Left forelimb (tissue), 1 donor: ENCODE measurements at regions not wholly inside any gene's neighbourhood (a gene's known extent, or its start where the extent isn't known, plus 50 kb on each side); places are given as distances from the start of the nearest gene placed in this dataset.

ENCODE experiments used
- DNase-seq: peaks from one replicate; pipeline ENCODE4 v3.0.0-alpha.2; 2018; ENCODE audit warnings: low spot score

DNA sequence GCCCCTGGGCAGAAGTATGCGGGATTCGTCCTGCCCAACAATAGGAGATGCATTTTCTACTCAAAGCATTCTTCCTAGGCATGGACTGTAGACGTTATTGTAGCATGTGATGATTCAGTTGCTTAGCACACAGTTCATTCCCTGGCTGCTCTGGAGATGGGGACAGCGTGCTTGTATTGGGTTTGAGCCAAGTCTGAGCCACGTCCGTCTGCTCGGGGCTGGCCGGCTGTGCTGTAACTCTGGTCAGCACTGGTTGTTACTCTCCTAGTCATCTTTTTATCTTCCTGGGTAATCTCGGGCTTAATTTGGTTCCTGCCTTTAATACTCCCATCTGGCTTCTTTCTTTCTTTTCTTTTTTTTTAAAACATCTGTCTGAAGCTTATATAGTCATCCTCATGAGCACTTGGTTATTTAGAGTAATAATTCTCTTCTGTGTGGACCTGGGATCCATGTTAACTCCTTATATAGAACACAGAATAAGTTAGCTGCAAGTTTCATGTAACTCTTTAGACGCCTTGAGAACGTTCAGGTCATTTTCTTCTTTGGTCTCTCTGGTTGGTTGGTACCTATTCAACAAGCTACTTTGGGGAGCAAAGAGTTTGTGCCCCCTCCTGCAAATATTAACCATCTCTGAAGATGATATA, 118.8 kb upstream of the RPS23 start:
- peak; percentile 72 for DNase-seq

DNA sequence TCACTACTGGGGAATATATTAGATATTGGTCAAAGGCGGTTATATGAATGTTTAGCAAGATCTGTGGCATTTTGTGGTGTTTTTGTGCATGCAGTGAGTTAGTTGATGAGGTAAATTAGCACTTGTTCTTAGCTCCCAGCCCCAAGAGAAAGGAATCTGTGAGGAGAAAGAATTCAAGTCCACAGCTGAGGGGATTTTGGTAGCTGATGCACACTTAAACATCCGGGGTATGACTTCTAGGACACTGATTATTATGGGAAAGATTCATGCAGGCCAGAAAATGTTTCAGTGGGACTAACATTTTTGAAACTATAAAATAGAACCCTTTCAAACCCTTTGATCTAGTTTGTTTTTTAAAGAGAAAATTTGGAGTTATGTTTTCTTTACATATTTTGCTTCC, 118.2 kb upstream of the RPS23 start:
- no peak for DNase-seq

GRCh38 chr5:82393951-82394350, 115.8 kb upstream of the RPS23 start:
- DNase-seq = no peak

GRCh38 chr5:82390088-82390487, 111.9 kb upstream of the RPS23 start:
- DNase-seq = no peak

GRCh38 chr5:82389347-82389746, 111.2 kb upstream of the RPS23 start:
- DNase-seq = no peak

DNA sequence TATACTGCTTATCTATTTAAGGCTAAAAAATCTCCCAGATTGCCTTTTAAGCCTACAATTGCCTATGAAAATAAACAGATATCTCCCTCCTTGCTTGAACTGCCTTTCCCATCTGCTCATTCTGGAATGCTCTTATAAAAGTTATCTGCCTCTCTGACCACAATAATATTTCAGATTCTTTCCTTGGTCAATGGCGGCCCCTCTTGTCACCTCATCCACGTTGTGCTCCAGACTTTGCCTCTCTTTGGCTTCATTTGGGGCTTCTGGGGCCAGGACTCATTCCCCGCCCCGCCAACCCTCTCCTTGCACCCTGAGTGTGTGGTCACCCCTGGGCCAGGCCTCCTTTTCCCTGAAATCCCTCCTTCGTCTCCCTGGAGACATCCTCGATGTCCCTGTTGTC, 110.0 kb upstream of the RPS23 start:
- no peak for DNase-seq

GRCh38 chr5:82387819-82388166, 109.6 kb upstream of the RPS23 start:
- no peak for DNase-seq

- DNase-seq = no peak
Observed at GRCh38 chr5:82387001-82387818, 109.1 kb upstream of the RPS23 start.

DNA sequence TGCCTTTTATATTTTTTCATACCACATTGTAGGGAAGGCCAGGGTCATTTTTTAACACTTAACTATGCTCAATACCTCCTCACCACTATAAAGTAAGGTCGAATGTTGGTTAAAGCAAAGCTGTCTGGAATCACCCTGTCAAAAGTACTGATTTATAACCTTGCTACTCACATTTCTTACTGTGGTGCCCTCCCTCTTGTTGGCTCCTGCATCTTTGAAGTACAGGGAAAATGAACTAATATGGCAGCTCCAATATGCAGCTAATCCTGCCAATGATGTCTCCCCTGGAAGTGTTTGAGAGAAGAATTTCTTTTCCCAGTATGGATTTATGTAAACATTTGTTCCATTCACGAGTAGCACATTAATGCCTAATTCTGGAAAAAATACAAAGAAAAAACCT, 108.4 kb upstream of the RPS23 start:
- no peak for DNase-seq

DNA sequence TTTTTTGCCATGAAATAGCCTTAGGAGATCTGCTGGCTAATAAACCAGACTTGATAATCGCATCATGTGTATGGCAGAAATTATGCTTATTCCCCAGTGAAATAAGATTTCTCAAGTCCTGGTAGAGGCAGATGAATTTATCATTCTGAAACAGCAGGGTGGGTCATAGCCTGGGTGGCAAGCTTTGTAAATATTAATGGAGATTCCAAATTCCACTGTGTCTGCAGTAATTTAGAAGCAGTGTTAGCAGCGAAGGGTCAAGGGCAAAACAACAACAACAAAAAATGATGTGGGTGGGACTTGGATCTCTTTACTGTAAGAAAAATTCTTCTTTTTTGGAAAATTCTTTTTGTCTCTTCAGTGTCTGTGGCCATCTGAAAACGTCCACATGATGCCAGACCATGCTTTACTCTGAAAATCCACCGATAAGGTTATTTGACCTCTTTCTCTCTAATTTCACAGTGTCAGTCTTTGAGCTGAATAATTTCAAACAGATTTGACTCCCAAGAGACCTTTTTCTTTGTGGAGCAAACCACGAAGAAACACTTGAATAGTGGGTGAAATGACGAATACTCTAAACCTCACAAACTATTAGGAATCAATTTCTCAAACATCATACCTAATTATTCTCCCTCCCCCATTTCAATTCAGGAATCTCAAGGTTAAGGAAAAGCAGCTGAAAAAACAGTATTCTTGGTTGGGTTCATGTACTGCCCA, 106.0 kb upstream of the RPS23 start:
- no peak for DNase-seq

DNA sequence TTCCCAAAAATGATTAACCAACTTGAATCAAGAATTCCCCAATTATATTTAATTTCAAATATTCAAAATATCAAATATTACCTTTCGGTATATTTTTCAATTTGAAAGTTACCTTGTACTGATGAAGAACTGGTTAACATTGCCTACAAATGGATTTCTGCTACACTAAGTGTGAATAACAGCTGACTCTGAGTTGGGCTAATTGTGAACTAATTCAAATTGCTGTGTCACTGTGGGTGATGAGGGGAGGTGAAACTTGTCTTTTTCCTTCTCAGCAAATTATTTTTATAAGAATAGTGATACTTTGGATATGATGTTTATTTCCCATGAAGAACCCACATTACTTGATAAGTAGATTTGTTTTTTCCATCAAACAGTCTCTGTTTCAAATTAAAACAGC, 103.4 kb upstream of the RPS23 start:
- DNase-seq = no peak

GRCh38 chr5:82376307-82376706, 98.2 kb upstream of the RPS23 start:
- no peak for DNase-seq

- DNase-seq = no peak
Observed at GRCh38 chr5:82375488-82376244, 97.5 kb upstream of the RPS23 start.

GRCh38 chr5:82374637-82375036, 96.5 kb upstream of the RPS23 start:
- no peak for DNase-seq

- no peak for DNase-seq
Observed at GRCh38 chr5:82367930-82368329, 89.8 kb upstream of the RPS23 start.

DNA sequence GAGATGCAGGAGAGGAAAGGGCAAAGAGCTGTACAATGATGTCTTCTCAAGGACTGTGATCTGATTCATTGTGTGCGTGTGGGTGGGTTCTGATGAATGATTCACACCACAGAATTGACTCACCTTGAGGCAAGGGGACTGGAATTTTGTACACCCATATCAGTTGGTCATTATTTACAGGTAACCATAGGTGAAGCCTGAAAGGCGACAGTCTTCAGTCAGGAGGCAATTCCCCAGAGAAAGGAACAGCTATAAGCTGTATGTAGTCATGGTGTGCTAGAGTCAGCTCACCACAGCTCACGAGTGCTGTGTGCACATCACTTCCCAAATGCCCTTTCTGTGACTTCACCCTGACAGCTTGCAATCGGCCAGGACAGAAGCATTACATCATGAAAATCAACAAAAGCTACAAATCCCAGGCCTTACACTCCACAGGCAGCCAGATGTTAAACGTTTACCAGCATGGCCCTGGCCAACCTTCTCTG, 87.6 kb upstream of the RPS23 start:
- DNase-seq = no peak

GRCh38 chr5:82365026-82365425, 86.9 kb upstream of the RPS23 start:
- DNase-seq = no peak

DNA sequence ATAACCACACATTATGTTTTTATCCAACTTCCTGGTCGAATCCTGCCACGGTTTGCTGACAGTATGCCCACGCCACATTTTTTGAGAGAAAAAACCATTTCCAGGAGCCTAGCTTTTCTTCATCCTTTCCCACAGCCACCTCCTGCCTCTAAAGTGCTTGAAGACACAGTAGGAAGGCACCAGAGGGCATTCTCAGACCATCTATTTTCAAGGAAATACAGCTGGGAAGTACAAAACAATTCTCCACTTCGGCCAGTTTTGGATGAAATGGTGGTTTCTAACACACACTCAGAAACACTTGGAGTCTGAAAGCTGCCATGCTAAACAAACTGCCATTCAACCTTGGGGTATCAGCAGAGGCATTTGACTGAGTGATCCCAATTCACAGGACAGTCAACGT, 86.3 kb upstream of the RPS23 start:
- no peak for DNase-seq

GRCh38 chr5:82363524-82363923, 85.4 kb upstream of the RPS23 start:
- DNase-seq = no peak

DNA sequence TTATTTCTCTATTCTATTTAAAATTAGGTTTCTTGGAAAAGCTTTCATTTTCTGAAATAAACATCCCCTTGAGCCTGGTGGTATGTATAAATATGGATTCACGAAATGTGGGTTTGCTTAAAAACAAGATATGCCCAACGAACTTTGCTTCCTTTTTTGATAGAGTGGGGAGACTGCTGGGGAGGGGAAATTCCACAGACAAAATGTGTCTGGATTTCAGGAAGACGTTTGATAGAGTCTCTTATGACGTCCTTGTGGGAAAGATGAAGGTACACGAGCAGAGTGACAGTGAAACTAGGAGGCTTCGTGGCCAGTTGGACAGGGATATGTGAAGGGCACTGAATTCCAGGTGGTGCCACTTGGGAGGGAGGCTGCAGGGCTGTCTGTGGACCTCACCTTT, 84.5 kb upstream of the RPS23 start:
- no peak for DNase-seq

- DNase-seq = no peak
Observed at GRCh38 chr5:82360022-82360421, 81.9 kb upstream of the RPS23 start.

DNA sequence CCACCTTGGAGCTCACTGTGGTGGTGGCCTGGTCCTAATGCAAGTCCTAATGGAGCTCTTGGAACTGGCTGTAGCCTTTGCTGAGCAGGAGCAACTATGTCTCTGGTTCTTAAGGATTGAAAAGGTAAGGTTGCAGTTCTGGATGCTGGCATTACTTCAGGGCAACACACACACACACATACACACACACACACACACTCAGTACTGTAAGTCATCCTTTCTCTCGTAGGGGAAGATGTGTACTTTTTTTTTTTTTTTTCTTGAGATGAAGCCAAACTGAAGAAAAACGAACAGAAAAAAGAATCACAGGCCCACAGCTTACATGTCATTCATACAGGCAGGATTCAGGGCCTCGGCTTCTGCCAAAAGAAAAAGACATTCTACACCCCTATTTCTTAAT, 81.1 kb upstream of the RPS23 start:
- no peak for DNase-seq
